PFSK-1 (cell line): ENCODE measurements at regions not wholly inside any gene's neighbourhood (a gene's known extent, or its start where the extent isn't known, plus 50 kb on each side); places are given as distances from the start of the nearest gene placed in this dataset.

Experiments used
- FOXP2 ChIP-seq: optimal IDR thresholded peaks from 2 replicates; pipeline ENCODE3; 2011; ENCODE audit warnings: borderline replicate concordance, control low read depth, inconsistent platforms; ENCODE audit not compliant: insufficient read depth; ENCODE audit errors: extremely low read length, extremely low read depth
- POLR2AphosphoS5 ChIP-seq: IDR thresholded peaks from 2 replicates; pipeline ENCODE4 v1.6.1; 2012; ENCODE audit warnings: low read depth, mild to moderate bottlenecking, control low read depth, low read length, moderate library complexity
- TF ChIP-seq, protein P1 (sequence below), 2 experiments: IDR thresholded peaks; 2 replicates each; pipeline versions ENCODE4 v1.6.1 to v1.8.0; 2011 to 2012; ENCODE audit warnings: low read depth in 2 of 2, low read length in 2 of 2, control low read depth in 1 of 2, inconsistent platforms in 1 of 2, mild to moderate bottlenecking in 1 of 2, moderate library complexity in 1 of 2; ENCODE audit not compliant: insufficient read depth in 1 of 2

DNA sequence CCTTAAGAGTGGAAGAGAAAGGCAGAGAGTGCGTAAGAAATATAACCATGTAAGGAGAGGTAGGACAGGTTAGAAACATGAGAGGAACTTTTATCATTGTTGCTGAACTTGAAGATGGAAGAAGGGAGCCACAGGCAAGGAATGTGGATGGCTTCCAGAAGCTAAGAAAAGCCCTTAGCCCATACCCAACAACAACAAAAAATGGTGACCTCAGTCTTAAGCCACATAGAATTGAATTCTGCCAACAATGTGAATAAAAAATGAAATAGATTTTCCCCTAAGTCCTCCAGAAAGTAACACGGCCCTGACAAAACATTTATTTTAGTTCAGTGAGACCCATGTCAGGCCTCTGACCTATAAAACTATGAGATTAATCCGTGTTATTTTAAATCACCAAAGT lies 767.3 kb downstream of the FAM181B start:
- TF ChIP-seq POLR2AphosphoS5 (no peak), FOXP2 (no peak)
- TF ChIP-seq, protein P1, sequence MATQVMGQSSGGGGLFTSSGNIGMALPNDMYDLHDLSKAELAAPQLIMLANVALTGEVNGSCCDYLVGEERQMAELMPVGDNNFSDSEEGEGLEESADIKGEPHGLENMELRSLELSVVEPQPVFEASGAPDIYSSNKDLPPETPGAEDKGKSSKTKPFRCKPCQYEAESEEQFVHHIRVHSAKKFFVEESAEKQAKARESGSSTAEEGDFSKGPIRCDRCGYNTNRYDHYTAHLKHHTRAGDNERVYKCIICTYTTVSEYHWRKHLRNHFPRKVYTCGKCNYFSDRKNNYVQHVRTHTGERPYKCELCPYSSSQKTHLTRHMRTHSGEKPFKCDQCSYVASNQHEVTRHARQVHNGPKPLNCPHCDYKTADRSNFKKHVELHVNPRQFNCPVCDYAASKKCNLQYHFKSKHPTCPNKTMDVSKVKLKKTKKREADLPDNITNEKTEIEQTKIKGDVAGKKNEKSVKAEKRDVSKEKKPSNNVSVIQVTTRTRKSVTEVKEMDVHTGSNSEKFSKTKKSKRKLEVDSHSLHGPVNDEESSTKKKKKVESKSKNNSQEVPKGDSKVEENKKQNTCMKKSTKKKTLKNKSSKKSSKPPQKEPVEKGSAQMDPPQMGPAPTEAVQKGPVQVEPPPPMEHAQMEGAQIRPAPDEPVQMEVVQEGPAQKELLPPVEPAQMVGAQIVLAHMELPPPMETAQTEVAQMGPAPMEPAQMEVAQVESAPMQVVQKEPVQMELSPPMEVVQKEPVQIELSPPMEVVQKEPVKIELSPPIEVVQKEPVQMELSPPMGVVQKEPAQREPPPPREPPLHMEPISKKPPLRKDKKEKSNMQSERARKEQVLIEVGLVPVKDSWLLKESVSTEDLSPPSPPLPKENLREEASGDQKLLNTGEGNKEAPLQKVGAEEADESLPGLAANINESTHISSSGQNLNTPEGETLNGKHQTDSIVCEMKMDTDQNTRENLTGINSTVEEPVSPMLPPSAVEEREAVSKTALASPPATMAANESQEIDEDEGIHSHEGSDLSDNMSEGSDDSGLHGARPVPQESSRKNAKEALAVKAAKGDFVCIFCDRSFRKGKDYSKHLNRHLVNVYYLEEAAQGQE (IDR thresholded peaks at IDR 0.05; ENCODE audit: insufficient read depth in 1 of 2, low read depth in 2 of 2, low read length in 2 of 2), result no peak
